ENCODE measurements at regions not wholly inside any gene's neighbourhood (a gene's known extent, or its start where the extent isn't known, plus 50 kb on each side); places are given as distances from the start of the nearest gene placed in this dataset.
"Not testable (repeated sequence)": the region's sequence is repeated elsewhere in the genome, so short reads cannot be mapped to it uniquely, and the experiment has no call there.

DNA sequence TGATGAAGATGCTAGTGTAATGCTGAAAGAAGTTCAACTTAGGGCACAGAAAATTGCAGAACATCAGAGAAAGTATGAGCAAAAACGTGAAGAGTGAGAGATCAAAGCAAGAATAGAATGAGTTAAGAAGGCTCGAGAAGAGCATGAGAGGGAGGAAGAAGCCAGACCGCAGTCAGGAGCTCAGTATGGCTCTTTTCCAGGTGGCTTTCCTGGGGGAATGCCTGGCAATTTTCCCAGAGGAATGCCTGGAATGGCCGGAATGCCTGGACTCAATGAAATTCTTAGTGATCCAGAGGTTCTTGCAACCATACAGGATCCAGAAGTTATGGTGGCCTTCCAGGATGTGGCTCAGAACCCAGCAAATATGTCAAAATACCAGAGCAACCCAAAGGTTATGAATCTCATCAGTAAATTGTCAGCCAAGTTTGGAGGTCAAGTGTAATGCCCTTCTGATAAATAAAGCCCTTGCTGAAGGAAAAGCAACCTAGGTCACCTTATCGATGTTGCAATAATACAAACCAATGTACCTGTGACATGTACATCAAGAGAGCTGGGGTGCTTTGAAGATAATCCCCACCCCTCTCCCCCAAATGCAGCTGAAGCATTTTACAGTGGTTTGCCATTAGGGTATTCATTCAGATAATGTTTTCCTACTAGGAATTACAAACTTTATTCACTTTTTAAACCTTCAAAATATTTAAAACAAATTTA lies 277.9 kb downstream of the LPIN1 start:
- DNase-seq (ENCODE audit: low read depth), result not testable (repeated sequence)

DNA sequence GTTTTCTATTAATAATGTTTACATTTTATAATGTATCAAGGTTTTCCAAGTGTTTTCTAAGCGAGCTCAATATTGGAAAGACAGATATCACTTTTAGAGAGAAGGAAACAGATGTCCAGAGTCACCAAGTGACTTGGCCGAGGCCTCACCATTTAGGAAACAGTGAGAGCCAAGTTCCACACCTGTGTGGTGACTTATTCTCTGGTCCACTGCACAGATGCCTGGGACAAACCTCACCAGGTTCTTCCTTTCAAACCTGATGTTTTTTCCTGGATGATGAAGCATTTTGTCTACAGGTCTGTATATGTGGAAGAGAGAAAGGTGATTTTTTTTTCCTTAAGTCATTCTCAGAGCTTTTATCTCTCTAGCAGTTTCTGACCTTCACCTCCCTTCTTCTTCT lies 280.7 kb downstream of the LPIN1 start:
- no peak for DNase-seq (ENCODE audit: low read depth)

DNA sequence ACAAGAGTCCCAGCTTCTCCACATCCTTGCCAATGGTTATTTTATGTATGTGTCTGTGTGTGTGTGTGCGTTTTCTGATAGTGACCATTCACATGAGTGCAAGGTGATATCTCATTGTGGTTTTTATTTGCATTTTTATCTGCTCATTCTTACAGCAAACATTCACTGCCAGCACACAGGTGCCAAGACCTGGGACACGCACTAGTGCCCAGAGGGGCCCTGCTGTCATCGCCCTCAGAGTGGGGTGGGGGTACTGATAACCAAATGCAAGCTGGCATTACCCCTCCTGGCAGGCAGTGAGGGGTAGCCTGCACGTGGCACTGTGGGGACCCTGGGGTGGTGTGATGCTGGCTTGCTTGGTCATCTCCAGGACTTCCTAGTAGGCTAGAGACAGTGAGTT lies 285.4 kb downstream of the LPIN1 start:
- DNase-seq (ENCODE audit: low read depth), result no peak

DNA sequence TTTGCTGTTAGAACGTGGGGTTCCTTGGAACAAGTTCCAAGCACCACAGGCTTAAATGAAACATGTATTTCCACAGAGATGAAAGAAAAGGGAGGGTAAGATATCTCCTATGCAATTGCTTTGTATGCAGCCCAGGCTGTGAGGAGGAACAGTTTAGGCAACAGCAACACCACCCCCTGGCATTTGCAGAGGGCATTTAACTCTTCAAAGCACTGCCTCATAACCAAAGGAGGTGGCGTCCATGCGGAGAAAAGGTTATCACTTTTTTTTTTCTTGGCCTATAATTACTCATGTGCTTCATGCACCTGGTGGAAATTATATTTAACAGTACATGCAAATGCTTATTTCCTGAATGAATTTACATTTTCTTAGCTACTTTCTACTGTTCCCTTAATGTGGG lies 286.0 kb downstream of the LPIN1 start:
- no peak for DNase-seq (ENCODE audit: low read depth)

DNA sequence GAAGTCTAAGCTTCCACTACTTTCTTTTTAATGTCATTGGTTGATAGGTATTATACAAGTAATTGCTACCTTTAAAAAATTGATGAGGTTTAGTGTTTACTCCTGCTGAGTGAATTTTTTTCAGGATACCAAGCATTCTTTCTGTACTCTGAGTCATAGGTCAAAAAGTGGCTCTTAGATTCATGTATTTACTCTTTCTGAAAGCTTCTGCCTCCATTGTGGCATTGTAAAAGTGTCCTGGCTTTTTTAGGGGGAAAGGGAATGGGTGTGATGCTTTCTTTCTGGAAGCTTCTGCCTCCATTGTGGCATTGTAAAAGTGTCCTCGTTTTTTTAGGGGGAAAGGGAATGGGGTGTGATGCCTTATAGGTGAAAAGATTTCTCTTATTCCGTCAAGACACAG lies 286.5 kb downstream of the LPIN1 start:
- DNase-seq (ENCODE audit: low read depth), result no peak

DNA sequence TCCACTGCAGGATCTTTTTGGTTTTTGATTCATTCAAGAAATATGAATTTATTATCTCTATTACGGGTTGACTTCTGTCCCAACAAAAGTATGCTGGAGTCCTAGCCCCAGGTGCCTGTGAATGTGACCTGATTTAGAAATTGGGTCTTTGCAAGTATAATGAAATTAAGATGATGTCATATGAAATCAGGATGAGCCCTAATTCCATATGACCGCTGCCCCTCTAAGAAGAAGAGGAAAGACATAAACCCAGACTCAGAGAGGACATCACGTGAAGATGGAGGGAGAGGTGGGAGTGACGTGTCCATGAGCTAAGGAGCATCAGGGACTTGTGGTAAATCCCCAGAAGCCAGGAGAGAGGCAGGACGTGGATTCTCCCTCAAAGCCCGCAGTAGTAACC lies 287.1 kb downstream of the LPIN1 start:
- DNase-seq (ENCODE audit: low read depth), result no peak

DNA sequence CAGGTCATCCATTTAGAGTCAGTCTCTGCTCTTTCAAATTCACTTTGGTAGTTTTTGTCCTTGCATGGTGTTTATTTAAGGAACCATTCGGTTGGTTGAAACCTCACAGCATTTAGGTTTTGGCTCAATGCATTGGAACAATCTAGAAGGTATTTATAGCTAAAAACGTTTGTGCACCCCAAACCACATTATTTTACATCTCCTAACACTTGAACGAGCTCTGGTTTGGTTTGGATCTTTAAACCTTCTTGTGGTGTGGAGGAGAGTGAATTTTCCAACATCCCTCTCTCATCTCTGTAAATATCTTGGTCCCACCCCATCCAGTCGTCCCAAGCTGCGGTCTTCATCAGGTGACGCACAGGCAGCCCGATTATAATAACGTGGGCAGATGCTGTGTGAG lies 287.9 kb downstream of the LPIN1 start:
- DNase-seq (ENCODE audit: low read depth), result no peak

DNA sequence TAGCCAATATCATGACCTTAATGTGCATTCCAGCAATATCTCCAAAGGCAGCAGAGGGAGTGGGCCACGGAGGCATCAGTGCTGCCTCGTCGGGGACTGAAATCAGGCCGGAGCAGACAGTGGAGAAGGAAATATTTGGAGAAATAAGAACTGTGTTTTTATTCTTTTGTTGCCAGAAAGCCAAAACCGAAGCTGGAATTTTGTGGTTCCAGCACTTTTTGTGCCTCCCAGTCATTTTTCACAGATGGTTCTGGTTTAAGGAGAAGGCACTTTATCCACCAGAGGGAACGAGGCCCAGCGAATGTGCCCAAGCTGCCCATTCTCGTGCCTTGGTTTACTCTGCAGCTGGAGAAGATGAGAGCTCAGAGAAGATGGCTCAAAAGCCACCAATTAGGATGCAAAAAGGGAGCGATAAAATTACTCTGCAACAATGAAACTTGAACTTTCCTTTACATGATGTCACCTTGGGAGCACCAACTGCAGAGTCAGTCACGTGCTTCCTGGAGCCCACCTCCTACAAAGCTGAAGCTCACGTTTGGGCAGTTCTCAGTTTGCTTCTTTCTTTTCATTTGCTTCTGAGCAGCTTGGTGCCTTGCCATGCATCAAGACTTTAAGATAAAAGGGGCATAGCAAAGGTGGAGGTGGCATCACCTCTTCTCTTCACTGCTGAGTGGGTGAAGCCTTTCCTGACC lies 288.7 kb downstream of the LPIN1 start:
- no peak for DNase-seq (ENCODE audit: low read depth)

DNA sequence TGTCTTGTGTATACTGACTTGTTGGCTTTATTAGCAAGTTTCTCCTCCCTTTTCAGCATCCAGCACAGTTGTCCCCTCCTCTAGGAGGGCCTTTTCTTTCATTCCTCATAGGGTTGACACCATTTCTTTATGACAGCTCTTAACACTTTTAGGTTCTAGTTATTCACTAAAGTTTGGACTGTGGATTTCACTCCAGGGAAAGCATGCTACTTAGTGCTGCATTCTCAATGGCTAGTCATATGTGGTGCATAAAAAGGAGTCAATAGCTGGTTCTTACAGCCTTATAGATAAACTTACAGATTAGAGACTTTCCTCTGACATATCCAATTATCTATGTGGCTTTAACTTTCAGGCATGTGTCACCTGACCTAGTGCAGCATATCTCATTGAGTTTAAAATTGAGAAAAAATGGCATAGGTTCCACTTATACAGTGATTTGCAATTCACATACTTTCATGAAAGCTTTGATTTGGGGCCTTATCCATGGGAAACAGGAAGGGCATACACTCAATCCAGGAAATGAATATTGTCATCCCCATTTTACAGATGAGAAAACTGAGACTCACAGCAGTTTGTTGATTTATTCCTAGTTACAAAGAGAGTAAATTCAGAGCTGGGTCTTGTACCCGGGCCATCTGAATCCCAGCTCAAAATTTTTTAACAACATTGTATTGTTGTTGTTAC lies 289.7 kb downstream of the LPIN1 start:
- no peak for DNase-seq (ENCODE audit: low read depth)

DNA sequence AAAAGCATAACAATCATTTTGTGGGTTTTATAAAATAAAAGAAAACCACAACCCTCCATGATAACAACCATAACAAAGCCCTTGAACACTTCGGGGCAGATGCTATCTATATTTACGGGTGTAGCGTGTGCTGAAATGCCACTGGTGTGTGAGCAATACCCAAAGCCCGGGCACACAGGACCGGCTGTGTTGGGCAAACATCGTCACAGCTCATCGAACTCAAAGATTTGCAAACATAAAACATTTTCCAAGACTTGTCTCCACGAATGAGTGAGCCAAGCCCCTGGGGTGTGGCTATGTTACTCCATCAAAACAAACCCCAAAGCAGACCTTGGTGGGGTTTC lies 290.2 kb downstream of the LPIN1 start:
- DNase-seq (ENCODE audit: low read depth), result no peak

DNA sequence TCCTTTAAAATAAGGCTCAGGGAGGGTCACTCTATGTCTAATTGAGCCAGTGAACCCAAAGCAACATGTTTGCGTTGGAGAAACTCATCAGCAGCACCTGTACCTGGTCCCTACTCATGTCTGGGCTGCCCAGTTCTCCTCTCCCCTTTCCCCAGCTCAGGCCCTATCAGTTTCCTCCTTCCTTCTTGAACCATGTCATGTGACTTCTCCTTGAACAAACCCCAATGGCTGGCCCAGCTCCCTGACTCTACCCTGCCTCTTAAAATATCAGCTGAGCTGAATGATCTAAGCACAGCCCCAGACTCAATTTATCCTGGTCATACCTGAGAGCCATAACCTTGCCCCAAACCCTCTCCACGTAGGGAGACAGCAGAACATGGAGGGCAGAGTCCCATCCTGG lies 290.9 kb downstream of the LPIN1 start:
- no peak for DNase-seq (ENCODE audit: low read depth)

DNA sequence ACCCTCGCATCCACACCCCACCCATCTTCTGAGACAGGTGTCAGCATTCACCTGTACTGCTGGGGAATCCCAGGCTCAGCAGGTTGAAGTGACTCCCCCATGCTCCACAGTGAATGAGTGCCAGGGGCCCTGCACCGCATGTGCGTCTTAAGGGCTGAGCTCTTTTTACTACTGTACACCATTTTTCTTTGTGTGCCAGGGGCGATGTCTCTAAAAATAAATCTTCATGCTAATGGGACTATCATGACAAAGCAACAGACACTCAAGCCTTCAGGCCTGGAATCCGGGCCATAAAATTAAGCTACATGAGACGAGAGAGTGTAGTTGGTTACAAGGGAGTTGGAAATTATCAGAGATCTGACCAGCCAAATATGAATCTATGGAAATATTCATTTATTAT lies 294.8 kb downstream of the LPIN1 start:
- no peak for DNase-seq (ENCODE audit: low read depth)

DNA sequence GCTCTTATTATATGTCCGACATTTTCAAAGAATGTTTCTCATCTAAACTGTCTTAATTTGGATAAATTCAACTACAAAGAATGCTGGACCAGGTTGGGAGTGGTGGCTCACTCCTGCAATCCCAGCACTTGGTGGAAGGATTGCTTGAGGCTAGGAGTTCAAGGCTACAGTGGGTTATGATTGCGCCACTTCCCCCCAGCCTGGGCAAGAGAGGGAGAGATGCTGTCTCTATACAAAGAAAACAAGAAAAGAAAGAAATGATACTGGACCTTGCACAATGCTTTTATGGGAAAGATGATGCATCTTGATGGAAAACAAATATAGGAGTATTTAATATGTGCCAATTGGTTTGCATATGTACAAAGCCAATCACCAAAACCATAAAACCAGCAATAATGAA lies 296.7 kb downstream of the LPIN1 start:
- no peak for DNase-seq (ENCODE audit: low read depth)

DNA sequence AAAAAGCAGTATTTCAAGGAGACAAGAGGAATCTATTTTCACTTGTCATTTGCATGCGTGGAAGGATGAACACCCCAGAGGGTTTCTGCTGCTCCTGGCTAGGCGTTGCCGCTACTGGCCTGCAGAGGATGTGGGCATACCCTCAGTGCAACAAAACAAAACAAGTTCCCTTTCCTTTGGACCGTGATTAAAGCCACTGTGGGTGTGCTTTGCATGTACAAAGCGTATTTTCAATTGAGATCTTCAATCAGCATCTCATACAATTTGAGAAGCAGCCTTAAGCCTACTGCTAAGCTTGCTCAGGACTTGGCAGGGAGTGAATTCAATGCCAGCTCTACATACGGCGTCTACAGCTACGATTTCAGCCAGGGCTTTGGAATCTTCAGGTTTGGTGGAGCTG lies 298.4 kb downstream of the LPIN1 start:
- no peak for DNase-seq (ENCODE audit: low read depth)

DNA sequence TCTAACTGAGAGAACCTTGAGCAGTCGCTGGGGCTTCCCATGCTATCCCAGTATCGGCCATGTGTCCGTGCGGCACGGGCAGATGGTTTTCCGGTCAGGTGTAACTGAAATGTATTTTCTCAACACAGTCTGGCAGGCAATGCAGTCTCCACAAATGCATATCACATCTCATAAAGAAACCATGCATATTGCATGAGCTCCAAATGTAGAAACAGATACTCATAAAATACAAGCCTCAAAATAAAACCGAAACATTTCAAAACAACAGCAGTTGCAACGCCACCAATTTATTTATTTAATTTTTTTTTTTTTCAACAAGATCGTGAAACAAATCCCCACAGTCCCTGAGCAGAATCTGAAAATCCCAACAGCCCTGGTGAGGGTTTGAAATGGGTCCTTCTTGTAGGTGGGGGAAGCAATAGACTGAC lies 299.4 kb downstream of the LPIN1 start:
- DNase-seq (ENCODE audit: low read depth), result no peak

DNA sequence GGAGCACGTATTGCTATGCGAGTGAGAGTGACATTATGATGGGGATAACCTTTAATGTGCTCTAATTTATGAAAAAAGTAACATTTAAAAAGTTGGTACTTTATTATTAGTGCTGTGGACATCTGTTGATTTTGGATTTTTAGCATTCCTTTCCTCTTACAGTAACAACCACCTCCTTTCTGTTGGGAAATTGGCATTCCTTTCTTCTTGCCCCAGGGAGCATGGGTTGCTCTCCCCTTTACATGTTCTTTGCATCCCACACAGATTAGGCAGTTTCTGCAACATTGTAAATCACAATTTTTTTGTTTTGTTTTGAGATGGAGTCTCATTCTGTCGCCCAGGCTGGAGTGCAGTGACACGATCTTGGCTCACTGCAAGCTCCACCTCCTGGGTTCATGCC lies 300.2 kb downstream of the LPIN1 start:
- DNase-seq (ENCODE audit: low read depth), result no peak

DNA sequence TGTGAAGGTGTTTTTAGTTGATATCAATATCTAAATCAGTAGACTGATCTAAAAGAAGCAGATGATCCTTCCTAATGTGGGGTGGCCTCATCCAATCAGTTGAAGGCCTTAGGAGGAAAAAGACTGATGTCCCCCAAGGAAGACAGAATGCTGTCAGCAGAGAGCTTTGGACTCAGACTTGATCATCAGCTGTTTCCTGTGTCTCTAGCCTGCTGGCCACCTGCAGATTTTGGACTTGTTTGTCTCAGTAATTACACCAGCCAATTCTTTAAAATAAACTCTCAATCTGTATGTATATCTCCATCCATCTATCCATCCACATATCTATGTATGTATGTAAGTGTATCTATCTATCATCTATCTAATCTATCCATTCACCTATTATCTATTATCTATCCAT lies 301.3 kb downstream of the LPIN1 start:
- no peak for DNase-seq (ENCODE audit: low read depth)

DNA sequence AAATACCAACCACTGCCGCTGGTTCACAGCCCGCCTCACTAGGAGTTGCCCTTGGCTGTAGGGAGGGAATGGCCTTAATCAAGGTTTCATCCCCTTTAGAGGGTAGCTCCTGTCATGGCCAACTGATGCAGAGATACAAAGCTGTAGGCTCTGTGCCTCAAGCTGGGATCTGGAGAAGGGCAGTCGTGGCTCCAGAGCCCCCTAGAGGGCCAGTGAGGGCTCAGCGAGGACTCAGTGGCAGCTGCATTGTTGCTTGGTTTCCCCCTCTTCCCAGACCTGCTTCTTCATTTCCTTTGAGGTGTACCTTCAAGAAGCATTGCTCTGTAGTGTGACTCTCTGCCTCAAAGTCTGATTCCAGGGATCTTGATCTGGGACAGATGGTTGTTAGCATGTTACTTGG lies 302.1 kb downstream of the LPIN1 start:
- DNase-seq (ENCODE audit: low read depth), result no peak

DNA sequence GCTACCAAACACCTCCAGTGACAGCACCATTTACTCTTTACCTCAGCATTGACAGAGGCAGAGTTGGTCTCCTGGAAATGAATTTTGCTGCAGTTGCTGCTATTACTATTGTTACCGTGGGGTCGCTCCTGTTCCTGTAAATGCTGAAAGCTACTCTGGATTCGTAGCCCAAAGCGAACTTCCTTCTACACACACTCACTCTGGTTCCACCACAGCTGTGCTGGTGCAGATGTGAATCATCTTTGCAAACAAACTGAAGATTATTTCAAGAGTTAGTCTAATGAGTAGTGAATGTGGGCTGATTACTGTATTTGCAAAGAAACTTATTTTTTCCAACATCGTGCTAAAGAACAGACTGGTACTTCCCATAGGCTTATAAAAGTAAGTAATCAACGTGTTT lies 304.0 kb downstream of the LPIN1 start:
- no peak for DNase-seq (ENCODE audit: low read depth)

DNA sequence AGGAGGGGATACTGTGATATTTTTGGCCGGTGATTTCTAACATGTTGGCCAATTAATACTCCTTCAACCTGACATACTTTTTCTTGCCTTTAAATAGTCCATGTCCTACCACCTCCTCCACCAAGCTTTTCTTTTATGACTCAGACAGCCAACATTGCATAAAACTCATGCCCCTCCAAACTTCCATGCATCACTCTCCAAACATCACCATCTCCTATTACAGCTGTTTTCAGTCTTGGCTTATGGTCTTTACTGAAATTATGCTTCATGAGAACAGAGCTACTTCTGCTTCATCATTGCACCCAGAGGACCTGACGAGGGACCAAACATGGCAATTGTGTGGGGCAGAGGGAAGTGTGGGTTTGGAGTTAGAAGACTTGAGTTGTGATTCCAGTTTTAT lies 305.4 kb downstream of the LPIN1 start:
- no peak for DNase-seq (ENCODE audit: low read depth)

DNA sequence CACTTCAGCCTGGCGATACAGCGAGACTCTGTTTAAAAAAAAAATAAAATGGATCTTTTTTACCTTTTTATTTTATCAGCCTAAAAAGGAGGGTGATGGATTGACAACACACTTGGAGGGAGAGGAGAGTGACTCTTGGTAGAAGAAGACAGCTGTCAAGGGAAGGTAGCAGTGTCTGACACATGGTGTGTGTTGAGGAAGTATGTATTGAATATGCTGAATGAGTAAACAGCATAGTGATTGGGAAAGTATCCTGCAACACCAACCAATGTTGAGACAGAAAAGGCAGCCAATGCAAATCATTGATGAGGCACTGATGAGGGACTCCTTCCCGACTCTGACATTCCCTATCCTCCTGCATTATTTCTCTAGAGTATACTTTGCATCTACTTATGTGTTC lies 306.4 kb downstream of the LPIN1 start:
- no peak for DNase-seq (ENCODE audit: low read depth)

DNA sequence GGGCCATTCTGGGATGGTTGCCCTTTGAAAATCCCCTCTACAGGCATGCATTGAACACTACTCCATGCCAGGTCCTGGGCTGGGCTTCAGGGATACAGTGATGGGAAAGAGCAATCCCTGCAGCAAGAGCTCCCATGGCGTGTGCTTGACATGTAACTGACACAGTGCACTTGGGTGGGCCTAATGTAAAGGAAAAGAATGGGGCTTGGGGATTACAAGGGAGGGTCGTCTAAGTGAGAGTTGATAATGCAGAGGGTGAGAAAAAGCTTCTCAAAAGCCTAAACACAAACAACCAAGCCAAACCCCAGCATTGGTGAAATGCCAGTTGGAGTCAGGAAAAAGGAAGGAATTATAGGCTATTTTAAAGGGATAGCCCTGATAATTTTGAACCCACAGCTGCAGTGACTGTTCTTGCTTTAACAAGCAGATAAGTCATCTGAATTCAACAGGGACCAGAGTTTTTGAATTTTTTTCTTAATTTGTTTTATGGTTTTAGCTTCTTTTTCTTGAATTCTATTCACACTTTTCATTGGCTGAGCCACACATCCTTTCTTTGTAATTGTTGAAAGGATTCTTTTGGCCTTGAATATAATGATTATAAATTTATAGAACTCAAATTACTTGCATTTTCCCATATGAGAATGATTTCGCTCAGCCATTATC lies 308.7 kb downstream of the LPIN1 start:
- DNase-seq (ENCODE audit: low read depth), result no peak

Data from activated T-cell treated with anti-CD3 and anti-CD28 coated beads for 24 hours (primary cell).